ENCODE measurements at regions not wholly inside any gene's neighbourhood (a gene's known extent, or its start where the extent isn't known, plus 50 kb on each side); places are given as distances from the start of the nearest gene placed in this dataset.

- H3K9ac ChIP-seq (ENCODE audit: insufficient read depth, low read length, poor library complexity, severe bottlenecking): no peak overlapping the region
- no peaks in the 10 kb centered on the region for H4K20me1 ChIP-seq (ENCODE audit: insufficient read depth, low read length)
- no peak overlapping the region for H3K4me3 ChIP-seq (replicated peaks in 1 of 3; ENCODE audit: low read depth in 2 of 3, low read length in 3 of 3)
- no peak overlapping the region for H3K27ac Mint-ChIP-seq
- no peak for DNase-seq
- no peaks in the 10 kb centered on the region for H3K79me2 ChIP-seq (ENCODE audit: insufficient read depth, low read length)
- peaks cover 0 to 7% of the 10 kb centered on the region in 2 donors for H3K9me3 ChIP-seq (replicated peaks in 1 of 2; ENCODE audit: control insufficient read depth in 1 of 2, insufficient read depth in 1 of 2, low read length in 2 of 2)
- H3K4me2 ChIP-seq (replicated peaks; ENCODE audit: extremely low read depth, low read length, poor library complexity, severe bottlenecking): no peak overlapping the region
- no CpG with 5 or more reads among the region's 2 CpGs for WGBS (ENCODE audit: insufficient coverage)
- H3K27me3 Mint-ChIP-seq (ENCODE audit: low read depth in 3 of 3): peaks cover 0 to 10% (median 2%) of the 10 kb centered on the region in 3 donors
- H3K9me3 Mint-ChIP-seq: peaks cover 5 to 9% (median 7%) of the 10 kb centered on the region in 7 donors
- no peak for TF ChIP-seq CTCF (IDR thresholded peaks at IDR 0.05)
- H3K4me1 ChIP-seq (ENCODE audit: control insufficient read depth in 1 of 2, insufficient read depth in 2 of 2, low read length in 2 of 2): no peaks in the 10 kb centered on the region
- H3K4me1 Mint-ChIP-seq: no peaks in the 10 kb centered on the region
- H3K36me3 Mint-ChIP-seq: no peaks in the 10 kb centered on the region
- intact Hi-C loops (cut with micrococcal nuclease): no loop called here
- H3K27me3 ChIP-seq (ENCODE audit: control insufficient read depth in 2 of 2, insufficient read depth in 2 of 2, low read length in 2 of 2): no peaks in the 10 kb centered on the region
- no peaks in the 10 kb centered on the region for H3K36me3 ChIP-seq (replicated peaks in 1 of 2; ENCODE audit: control insufficient read depth in 1 of 2, insufficient read depth in 2 of 2, low read length in 2 of 2)
- H3K4me3 Mint-ChIP-seq: no peak overlapping the region
- H2AFZ ChIP-seq (ENCODE audit: insufficient read depth, low read depth, low read length, poor library complexity, severe bottlenecking): no peak overlapping the region
- H3K27ac ChIP-seq (ENCODE audit: low read depth in 1 of 2, low read length in 2 of 2): no peak overlapping the region
Measured at GRCh38 chr6:17207281-17207680, 73.9 kb upstream of the RBM24 start.

DNA sequence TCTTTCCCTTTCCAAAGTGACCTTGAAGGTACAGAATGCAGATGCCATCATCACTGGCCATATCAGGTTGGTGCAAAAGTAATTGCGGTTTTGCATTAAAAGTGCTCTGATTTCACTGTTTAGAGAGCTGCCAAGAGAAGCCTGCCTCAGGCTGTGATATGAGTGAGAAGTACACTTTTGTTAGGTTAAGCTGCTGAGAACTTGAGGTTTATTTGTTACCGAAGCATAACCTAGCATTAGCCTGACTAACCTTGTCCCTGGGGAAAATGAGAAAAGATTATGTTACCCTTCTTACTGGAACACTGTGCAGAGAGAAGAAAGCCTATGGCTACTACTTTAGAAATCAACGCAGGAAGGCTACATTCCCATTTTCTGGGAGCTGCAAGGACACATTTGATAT, 70.5 kb upstream of the RBM24 start:
- Mint-ChIP-seq H3K4me1 (no peaks in the 10 kb centered on the region), H3K9me3 (peaks cover 2 to 9% (median 6%) of the 10 kb centered on the region in 7 donors), H3K4me3 (no peak overlapping the region), H3K27ac (no peak overlapping the region), H3K27me3 (ENCODE audit: low read depth in 3 of 3) (peaks cover 0 to 12% (median 4%) of the 10 kb centered on the region in 3 donors), H3K36me3 (no peaks in the 10 kb centered on the region)
- no peak for TF ChIP-seq CTCF (IDR thresholded peaks at IDR 0.05)
- H3K4me2 ChIP-seq (replicated peaks; ENCODE audit: extremely low read depth, low read length, poor library complexity, severe bottlenecking): no peak overlapping the region
- H3K4me3 ChIP-seq (replicated peaks in 1 of 3; ENCODE audit: low read depth in 2 of 3, low read length in 3 of 3): no peak overlapping the region
- H4K20me1 ChIP-seq (ENCODE audit: insufficient read depth, low read length): no peaks in the 10 kb centered on the region
- H3K9me3 ChIP-seq (replicated peaks in 1 of 2; ENCODE audit: control insufficient read depth in 1 of 2, insufficient read depth in 1 of 2, low read length in 2 of 2): peaks cover 0 to 5% of the 10 kb centered on the region in 2 donors
- intact Hi-C loops (cut with micrococcal nuclease): no loop called here
- H3K9ac ChIP-seq (ENCODE audit: insufficient read depth, low read length, poor library complexity, severe bottlenecking): no peak overlapping the region
- no peak overlapping the region for H2AFZ ChIP-seq (ENCODE audit: insufficient read depth, low read depth, low read length, poor library complexity, severe bottlenecking)
- DNase-seq: no peak
- no peaks in the 10 kb centered on the region for H3K79me2 ChIP-seq (ENCODE audit: insufficient read depth, low read length)
- no peaks in the 10 kb centered on the region for H3K4me1 ChIP-seq (ENCODE audit: control insufficient read depth in 1 of 2, insufficient read depth in 2 of 2, low read length in 2 of 2)
- H3K27ac ChIP-seq (ENCODE audit: low read depth in 1 of 2, low read length in 2 of 2): no peak overlapping the region
- 90% methylated on average over 2 of the region's 3 CpGs for WGBS (ENCODE audit: insufficient coverage)
- H3K27me3 ChIP-seq (ENCODE audit: control insufficient read depth in 2 of 2, insufficient read depth in 2 of 2, low read length in 2 of 2): no peaks in the 10 kb centered on the region
- H3K36me3 ChIP-seq (replicated peaks in 1 of 2; ENCODE audit: control insufficient read depth in 1 of 2, insufficient read depth in 2 of 2, low read length in 2 of 2): no peaks in the 10 kb centered on the region

All from CD14-positive monocyte (primary cell).